Nephron (organoid): ENCODE measurements at regions not wholly inside any gene's neighbourhood (a gene's known extent, or its start where the extent isn't known, plus 50 kb on each side); places are given as distances from the start of the nearest gene placed in this dataset.
A peak's percentile ranks its signal among the peaks of the same experiment; 100 is the strongest.

Experiments used
- H3K27ac Mint-ChIP-seq, 3 experiments: 2 replicates each; pipeline ENCODE4 v1.8.0; 2020; ENCODE audit warnings: mixed read lengths in 3 of 3, mild to moderate bottlenecking in 2 of 3, moderate library complexity in 1 of 3
- H3K27me3 Mint-ChIP-seq: 2 replicates; pipeline ENCODE4 v1.8.0; 2021; ENCODE audit warnings: low read depth, mild to moderate bottlenecking, moderate library complexity, mixed read lengths
- H3K36me3 Mint-ChIP-seq: 2 replicates; pipeline ENCODE4 v1.8.0; 2020; ENCODE audit warnings: low read depth, mixed read lengths
- H3K4me1 Mint-ChIP-seq: 2 replicates; pipeline ENCODE4 v1.8.0; 2020; ENCODE audit warnings: mixed read lengths
- H3K4me3 Mint-ChIP-seq, 3 experiments: 2 replicates each; pipeline ENCODE4 v1.8.0; 2020; ENCODE audit warnings: mild to moderate bottlenecking in 3 of 3, mixed read lengths in 3 of 3, moderate library complexity in 2 of 3
- H3K9me3 Mint-ChIP-seq: 2 replicates; pipeline ENCODE4 v1.8.0; 2020; ENCODE audit warnings: mixed read lengths
- TF ChIP-seq, protein P1 (sequence below), 3 experiments: fragments of 200-600 bp; sonication (generic); IDR thresholded peaks; one replicate each; pipeline ENCODE4 v1.5.0; 2021; ENCODE audit warnings: antibody characterized with exemption in 3 of 3; ENCODE audit not compliant: unreplicated experiment in 3 of 3

DNA sequence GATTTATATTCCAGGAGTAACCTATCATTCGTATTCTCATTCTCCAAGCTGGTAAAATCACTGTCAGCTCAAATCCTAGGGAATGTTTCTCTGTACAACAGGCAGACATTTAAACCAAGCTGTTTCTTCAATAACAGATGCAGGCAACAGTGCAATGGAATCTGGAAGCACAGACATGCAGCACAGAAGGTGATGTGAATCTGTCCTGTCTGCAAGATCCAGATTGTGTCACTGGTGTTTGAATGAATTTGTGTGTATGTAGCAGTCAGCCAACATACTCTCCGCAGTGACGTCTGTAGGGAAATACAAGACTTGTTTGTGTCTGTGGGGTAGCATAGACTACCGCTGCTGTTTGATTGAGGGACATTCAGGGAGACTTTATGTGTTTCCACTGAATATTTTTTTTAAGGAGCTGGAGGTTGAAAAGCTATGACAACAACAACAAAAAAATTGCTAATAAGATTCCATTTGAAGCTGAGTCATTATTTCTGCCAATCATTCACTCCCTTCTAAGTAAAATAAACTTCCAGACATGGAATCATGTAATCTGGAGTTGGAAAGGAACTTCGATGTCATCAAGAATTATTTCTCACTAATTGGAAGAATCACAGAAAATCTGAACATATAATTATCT is 122.9 kb upstream of the MYO3A start:
- Mint-ChIP-seq H3K27ac (no peak overlapping the region), H3K36me3 (no peaks in the 10 kb centered on the region), H3K4me3 (no peak overlapping the region), H3K27me3 (peaks cover 4% of the 10 kb centered on the region), H3K9me3 (no peaks in the 10 kb centered on the region), H3K4me1 (no peaks in the 10 kb centered on the region)
- TF ChIP-seq, protein P1, sequence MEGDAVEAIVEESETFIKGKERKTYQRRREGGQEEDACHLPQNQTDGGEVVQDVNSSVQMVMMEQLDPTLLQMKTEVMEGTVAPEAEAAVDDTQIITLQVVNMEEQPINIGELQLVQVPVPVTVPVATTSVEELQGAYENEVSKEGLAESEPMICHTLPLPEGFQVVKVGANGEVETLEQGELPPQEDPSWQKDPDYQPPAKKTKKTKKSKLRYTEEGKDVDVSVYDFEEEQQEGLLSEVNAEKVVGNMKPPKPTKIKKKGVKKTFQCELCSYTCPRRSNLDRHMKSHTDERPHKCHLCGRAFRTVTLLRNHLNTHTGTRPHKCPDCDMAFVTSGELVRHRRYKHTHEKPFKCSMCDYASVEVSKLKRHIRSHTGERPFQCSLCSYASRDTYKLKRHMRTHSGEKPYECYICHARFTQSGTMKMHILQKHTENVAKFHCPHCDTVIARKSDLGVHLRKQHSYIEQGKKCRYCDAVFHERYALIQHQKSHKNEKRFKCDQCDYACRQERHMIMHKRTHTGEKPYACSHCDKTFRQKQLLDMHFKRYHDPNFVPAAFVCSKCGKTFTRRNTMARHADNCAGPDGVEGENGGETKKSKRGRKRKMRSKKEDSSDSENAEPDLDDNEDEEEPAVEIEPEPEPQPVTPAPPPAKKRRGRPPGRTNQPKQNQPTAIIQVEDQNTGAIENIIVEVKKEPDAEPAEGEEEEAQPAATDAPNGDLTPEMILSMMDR (IDR thresholded peaks at IDR 0.05; ENCODE audit: unreplicated experiment in 3 of 3): no peak

DNA sequence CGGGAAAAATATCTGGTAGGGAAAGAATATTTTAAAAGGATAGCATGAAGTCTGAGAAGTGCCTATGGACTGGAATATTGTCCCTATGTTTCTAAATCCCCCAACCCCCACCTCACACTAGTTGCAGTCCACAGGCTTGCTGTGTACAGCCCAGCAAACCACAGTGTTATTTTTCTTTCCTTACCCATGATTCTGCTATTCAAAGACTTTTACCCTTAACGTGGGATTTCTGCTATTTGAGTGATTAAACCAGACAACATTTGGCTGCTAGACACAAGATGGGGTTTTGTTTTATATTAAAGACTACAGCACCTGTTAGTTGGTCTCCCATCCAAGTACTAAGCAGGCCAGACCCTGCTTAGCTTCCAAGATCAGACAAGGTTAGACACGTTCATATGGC is 120.5 kb upstream of the MYO3A start:
- Mint-ChIP-seq H3K27me3 (peaks cover 4% of the 10 kb centered on the region), H3K4me1 (no peaks in the 10 kb centered on the region), H3K27ac (no peak overlapping the region), H3K9me3 (no peaks in the 10 kb centered on the region), H3K36me3 (no peaks in the 10 kb centered on the region), H3K4me3 (no peak overlapping the region)
- TF ChIP-seq, protein P1 (IDR thresholded peaks at IDR 0.05; ENCODE audit: unreplicated experiment in 3 of 3): no peak

DNA sequence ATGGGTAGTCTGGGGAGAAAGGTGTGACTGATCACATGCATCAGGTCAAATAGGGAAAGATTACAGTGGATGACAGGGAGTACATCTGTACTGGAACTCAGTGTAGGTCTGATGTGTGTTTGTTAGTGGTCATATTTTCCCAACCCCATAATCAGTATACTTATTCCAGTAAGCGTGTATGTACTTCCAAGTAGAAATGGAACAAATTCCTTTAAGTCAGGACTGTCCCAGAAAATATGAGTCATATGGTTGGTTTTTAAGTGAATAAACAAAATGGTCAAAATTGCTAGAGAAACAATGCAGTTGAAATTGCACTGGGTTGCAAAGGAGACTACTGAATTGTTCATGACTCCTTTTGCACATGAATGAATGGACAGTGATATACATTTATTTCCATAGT is 118.8 kb upstream of the MYO3A start:
- no peak overlapping the region for H3K27ac Mint-ChIP-seq
- no peaks in the 10 kb centered on the region for H3K4me1 Mint-ChIP-seq
- no peaks in the 10 kb centered on the region for H3K36me3 Mint-ChIP-seq
- TF ChIP-seq, protein P1 (IDR thresholded peaks at IDR 0.05; ENCODE audit: unreplicated experiment in 3 of 3): no peak
- no peaks in the 10 kb centered on the region for H3K9me3 Mint-ChIP-seq
- H3K4me3 Mint-ChIP-seq: no peak overlapping the region
- H3K27me3 Mint-ChIP-seq: peaks cover 4% of the 10 kb centered on the region

DNA sequence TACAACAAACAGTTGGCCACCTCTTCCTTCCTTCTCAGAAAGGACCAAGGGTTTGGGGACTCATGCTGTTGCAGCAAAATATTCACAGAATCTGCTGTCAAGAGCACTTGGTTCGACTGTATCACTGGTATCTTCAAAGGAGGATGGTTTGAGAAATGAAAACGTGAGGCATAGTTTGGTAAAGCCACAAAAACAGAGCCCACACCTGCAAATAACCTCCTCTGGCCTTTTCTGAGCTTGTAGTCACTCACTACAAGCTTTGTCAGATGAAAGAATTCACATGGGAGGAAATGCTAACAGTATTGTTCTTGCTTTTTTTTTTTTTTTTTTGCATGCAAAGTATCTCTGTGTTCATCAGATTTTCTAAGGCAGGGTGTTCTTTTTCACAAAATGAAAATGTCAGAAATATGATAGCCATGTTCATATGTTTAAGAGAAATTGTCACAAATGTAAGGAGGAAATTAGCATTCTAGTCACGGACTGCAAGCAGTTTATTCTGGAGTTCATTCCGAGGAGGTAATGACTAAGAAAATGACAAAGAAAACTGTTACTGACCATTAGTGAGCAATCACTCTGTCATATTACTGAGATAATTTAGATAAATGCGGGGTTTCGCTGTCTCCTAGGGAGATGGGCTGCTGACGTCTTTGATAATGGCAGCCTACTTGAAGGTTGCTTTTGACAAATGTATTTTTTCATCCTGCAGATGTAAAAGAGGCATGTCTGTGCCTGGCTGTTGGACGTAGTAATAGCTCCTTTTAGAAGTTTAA is 117.8 kb upstream of the MYO3A start:
- H3K27ac Mint-ChIP-seq: peak overlapping the region in 1 of 3 experiments; percentile 51
- H3K4me1 Mint-ChIP-seq: no peaks in the 10 kb centered on the region
- H3K27me3 Mint-ChIP-seq: peaks cover 4% of the 10 kb centered on the region
- TF ChIP-seq, protein P1 (IDR thresholded peaks at IDR 0.05; ENCODE audit: unreplicated experiment in 3 of 3): no peak
- H3K4me3 Mint-ChIP-seq: no peak overlapping the region
- no peaks in the 10 kb centered on the region for H3K36me3 Mint-ChIP-seq
- no peaks in the 10 kb centered on the region for H3K9me3 Mint-ChIP-seq

DNA sequence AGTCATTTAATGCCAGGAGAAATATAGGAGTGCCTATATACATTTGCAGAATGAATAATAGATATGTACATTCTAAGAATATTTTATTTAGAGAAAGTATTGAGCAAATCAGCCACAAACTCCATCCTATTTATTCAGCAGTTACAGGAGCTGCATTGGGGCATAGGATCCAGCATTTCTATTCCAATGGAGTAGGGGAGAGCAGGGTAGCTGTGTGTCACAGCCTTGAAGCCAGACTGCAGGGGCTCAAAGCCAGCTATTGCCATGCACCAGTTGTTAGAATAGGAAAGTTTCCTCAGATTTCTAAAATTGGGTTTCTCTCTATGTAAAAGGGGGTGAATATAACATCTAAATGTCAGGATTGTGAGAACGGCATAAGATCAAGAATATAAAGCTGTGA is 116.8 kb upstream of the MYO3A start:
- Mint-ChIP-seq H3K4me1 (no peaks in the 10 kb centered on the region), H3K27ac (no peak overlapping the region)
- TF ChIP-seq, protein P1 (IDR thresholded peaks at IDR 0.05; ENCODE audit: unreplicated experiment in 3 of 3): no peak

DNA sequence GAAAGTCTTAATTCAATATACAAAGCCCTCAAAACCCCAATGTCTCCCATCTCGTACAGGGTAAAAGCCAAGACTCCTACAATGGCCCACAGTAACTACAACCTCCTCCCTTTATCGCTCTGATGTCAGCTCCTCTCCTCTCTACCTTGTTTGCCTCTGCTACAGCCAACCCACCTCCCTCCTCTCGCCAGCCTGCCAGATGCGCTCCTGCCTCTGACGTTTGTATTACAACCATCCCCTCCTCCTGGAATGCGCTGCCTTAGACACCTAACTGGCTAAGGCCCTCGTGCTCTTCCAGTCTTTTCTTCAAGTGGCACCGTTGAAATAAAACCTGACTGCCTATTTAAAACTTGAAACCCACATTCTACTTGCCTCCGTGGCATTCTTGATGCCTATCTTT is 115.3 kb upstream of the MYO3A start:
- H3K4me1 Mint-ChIP-seq: no peaks in the 10 kb centered on the region
- TF ChIP-seq, protein P1 (IDR thresholded peaks at IDR 0.05; ENCODE audit: unreplicated experiment in 3 of 3): no peak
- no peaks in the 10 kb centered on the region for H3K36me3 Mint-ChIP-seq
- no peaks in the 10 kb centered on the region for H3K9me3 Mint-ChIP-seq
- no peaks in the 10 kb centered on the region for H3K27me3 Mint-ChIP-seq
- peak overlapping the region in 1 of 3 experiments; percentile 31 for H3K27ac Mint-ChIP-seq
- H3K4me3 Mint-ChIP-seq: no peak overlapping the region

More for the DNA sequence above, 116.8 kb upstream of the MYO3A start:
- Mint-ChIP-seq H3K4me3 (no peak overlapping the region), H3K36me3 (no peaks in the 10 kb centered on the region), H3K9me3 (no peaks in the 10 kb centered on the region), H3K27me3 (peaks cover 4% of the 10 kb centered on the region)
